HG03066 (cell line): ENCODE measurements at regions not wholly inside any gene's neighbourhood (a gene's known extent, or its start where the extent isn't known, plus 50 kb on each side); places are given as distances from the start of the nearest gene placed in this dataset.

Experiments
- ATAC-seq: cut with Tn5 transposase; IDR thresholded peaks from one replicate; pipeline ENCODE4 v1.9.1; 2021; ENCODE audit warnings: low read depth; ENCODE audit not compliant: unreplicated experiment

DNA sequence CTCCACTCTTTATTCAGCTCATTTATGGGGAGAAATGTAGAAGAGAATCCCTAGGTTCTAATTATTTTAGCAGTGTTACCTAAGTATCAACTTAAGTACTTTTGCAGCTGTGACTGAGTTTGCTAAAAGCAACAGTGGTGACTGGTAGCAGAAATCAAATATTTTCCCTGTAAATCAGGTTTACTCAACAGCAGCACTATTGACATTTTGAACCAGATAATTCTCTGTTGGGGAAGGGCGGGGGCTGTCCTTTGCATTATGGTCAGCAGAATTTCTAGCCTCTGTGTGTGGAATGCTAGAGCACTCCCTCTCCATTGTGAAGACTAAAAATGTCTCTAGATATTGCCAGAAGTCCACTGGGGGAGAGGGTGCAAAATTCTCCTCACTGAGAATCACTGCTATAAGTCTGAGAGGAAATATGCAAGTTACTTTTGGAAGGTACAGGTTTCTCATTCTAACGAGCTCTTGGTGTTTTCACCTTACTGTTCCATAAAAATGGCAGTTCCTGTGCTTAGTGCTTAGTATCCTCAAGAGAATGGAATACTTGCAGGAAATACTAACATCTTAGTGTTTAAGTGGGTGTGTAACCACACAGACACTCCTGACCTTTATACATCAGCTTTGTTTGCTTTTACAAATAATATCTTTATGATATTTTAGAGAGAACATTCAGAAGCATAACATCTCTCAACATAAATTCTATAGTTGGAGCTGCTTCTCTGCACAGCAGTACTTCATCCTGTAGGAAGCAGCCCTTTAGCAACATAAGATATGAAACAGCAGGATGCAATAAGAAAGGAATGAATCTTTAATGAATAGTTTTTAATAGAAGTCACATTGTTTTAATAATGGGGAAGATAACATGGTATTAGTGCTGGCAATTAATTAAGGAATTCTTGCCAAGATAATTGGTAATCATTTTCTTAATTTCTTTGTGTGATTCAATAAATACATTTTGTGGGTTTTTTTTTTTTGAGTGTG, 246.5 kb upstream of the GOLIM4 start:
- ATAC-seq: no peak

DNA sequence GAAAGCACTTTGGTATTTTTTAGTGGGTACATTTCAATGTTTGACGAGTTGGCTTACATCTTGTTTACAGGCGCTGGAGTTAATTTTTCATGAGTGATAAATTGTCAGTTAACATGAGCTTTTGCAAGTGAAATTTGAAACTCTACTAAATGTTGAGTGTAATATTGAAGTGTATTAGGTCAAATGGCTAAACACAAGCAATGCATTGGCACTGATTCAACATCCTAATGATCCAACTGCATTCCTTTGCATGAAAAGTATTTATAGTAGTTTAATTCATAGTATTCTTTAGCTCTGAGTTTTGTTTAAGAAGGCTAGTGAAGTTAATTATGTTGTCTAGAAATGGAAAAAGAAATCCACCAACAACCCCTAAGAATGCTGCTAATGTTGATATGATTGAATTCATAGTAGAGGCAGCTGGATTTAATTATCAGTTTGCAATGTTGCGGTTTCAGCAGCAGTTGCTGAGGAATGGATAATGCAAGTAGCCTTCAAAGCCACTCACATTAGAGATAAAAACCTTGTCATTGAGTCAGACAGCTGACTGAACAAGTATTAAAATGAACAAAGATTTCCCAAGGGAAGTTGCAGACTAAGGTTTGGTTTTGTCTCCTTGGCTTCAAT, 245.6 kb upstream of the GOLIM4 start:
- ATAC-seq: no peak

DNA sequence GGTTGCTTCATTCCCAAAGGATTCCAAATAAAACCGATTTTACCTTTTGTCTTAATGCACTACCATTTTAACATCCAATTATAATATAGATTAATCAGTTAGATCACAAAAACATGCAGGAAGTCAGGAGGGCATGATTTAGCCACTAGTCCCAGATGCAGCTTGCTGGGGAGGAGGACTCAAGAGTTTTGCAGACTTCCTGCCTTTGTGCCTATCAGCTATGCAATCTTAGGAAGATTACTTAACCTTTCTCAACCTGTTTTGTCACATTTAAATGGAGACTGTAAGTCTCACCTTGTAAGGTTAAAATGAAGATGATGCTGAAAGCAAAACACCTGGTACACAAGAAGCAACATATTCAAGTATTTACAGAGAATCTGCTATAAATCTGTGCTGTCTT, 242.4 kb upstream of the GOLIM4 start:
- no peak for ATAC-seq

DNA sequence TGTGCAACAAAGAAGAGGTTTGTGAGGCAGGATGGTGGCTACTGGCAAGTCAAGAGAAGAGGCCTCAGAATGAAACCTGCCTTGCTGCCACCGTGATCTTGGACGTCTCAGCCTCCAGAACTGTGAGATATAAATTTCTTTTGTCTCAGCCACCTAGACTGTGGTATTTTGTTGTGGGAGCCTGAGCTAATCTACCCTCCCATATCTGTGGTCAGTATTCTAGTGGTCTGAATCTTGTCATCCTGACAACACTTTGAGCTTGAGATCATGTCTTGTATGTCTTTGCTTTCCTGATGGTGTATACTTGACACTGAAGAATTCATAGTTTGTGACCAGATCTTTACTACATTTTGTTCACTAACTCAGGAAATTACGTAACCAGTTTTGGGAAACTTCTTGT, 240.6 kb upstream of the GOLIM4 start:
- no peak for ATAC-seq

DNA sequence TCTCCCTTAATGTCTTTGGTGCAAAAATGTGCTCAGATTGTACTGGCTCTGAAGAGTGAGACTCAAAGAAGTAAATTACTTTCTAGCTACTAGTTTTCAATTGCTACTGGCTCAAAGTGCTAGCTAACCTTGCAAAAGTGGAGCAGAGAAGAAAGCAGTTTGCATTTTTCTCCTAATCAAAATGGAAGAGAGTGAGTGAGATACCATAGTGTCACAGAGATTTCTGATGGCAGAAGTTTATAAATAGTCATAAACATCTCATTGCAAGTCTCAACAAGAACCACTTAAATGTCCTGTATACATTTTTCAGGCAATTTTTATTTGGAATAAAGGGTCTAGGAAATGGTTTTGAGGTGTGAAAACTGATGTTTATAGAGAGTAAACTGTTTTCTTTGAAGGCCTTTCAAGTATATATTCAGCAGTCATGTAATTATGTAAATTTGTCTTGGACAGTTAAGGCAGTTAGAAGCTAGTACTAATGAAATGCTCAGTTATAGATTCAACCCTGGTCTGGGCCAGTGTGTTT, 237.7 kb upstream of the GOLIM4 start:
- ATAC-seq: no peak

DNA sequence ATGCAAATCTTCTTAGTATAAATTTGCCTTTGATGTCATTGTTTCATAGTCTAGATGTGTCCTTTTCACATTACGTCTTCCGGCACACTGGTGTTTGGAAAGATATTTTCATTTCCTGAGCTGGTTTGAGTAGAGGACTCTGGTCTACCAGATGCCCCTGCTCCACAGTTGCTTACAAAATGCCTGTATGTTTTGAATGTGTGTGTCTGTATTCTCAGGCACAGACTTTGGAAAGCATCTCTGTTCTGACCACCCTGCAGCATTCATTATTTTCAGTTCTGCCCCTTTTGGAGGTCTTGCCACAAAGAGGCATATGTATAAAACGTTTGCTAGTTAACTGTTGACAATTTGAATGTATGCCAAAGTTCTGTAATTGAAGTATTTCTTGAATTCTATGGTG, 236.0 kb upstream of the GOLIM4 start:
- no peak for ATAC-seq

DNA sequence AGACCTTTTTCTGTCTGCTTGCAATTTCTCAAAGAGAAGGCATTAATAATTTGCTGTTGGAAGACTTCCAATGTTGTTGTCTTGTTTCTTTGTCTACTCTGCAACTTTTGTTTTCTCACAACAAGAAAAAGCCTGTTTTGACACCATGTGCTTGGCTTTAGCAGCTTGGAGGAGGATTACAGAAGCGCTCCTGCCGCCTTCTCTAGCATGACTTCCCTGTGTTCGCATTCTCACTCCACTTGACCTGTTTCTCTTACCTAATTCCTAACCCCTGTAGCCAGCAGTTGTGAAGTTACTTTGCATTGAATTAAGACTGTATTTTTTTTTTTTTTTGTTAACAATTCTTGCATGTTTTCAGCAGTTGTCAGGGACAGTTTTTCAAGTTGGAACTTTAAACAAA, 235.3 kb upstream of the GOLIM4 start:
- ATAC-seq: no peak

DNA sequence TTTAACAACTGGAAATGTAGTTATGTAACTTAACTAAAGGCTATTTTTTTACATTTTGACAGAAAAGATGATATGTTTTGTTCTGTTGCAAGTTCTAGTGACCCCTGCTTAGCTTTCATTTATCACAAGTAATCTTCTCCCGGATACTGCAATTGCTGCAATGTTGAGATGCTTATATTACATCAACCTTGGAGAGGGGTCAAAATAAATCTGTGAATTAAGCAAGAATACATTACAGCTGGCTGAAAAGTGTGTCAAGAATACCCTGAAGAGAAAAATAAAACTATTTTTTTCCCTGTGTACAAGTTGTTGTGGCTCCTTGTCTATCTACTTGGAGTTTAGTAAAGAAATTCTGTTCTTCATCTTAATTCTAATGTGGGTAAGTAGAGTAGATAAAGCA, 232.1 kb upstream of the GOLIM4 start:
- ATAC-seq: no peak

DNA sequence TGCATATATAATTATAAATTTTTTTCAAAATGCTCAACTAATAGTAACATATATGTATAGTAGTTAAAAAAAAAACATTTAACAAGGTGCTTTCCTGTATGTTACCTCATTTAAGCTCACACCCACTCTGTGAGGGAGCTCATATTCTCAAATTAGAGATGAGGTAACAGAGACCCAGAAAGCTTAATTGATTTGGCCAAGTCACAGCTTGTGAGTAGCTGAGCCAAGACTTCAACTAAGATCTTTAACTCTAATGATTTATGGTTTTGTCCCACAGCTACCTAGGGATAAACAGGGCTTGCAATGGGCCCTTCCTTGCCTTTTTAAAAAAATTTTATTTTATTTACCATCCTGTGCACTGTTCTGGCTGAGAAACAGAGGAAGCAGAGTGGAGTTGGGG, 230.0 kb upstream of the GOLIM4 start:
- no peak for ATAC-seq

DNA sequence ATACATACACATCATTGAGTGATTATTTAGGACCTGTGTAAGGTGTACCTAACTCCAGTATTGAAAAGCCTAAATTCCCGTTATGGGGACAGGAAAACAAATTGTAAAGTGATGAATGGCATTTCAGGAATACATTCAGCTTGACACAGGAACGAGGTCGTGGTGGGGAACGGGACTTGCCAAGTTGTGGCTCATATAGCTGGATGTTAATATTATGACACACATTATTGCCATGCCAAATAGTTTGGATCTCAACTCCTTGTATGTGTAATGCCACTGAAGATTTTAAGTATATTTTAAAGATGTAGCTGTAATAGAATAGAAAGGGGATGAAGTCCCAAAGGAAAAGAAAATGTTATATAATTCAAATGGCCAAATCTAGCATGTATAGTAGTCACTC, 227.2 kb upstream of the GOLIM4 start:
- no peak for ATAC-seq

DNA sequence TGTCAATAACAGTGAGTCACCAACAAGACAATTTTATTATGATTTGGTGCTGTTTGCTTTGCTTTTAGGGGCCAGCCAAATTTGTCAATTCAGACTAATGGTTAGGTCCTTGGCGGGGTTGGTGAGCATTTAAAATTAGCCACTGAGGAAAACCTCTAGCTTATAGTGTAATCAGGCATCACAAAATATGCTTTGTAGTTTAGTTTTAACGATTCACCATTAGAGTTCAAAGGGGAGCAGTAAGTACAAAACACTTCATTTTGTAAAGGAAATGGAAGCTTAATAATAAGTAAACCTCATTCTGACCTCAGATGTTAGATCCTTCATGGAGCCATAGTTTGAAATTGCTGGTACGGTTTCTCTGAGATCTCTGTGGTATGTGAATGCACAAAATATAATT, 218.4 kb upstream of the GOLIM4 start:
- ATAC-seq: no peak

DNA sequence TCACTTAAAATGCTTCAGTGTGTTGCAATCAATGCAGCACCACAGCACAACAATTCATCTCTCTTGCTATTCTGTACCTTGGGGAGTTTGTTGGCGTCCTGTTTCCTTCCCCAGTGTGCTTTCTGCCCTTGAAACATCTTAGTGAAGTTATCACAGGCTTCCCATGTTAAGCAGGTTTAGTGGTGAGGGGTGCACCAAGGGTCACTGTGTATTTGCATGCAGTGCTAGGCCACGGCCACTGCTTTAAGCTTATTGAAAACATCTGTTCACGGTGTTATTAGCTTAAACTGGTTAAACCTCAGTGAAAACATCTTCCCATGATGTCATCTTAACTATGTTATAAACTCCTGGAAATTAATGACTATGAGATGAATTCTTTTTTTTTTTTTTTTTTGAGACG, 217.3 kb upstream of the GOLIM4 start:
- no peak for ATAC-seq

DNA sequence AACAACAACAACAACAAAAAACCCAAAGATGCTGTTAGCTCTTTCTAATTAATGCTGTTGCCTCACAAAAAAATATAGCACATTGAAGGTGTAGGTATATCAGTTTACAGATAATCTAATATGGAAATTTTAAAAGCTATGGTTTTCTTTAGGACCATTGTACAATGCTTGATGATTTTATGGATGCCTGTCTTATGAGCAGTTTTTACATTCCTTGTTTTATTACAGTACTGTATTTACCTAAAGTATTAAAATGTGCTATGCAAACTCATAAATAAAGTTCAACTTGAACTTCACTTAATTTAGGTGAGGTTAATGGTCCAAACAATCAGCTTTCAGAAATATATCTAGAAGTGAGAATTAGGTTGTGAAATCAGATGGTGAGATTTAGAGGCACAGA, 212.2 kb upstream of the GOLIM4 start:
- no peak for ATAC-seq

DNA sequence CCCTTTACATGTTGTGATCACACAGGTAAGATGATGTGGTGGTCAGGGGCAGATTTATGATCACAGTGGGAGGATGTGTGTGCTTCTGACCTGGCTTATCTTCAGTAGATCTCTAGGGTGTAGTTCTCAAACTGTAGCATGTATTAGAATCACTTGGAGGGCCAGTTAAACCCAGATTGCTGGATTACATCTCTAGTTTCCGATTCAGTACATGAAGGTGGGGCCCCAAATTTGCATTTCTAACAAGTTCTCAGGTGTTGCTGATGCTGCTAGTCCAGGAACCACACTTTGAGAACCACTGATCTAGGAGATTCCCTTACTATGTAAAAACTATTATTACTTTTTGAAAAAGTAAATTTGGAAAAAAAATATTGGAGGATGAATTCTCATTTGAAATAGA, 199.3 kb upstream of the GOLIM4 start:
- no peak for ATAC-seq

DNA sequence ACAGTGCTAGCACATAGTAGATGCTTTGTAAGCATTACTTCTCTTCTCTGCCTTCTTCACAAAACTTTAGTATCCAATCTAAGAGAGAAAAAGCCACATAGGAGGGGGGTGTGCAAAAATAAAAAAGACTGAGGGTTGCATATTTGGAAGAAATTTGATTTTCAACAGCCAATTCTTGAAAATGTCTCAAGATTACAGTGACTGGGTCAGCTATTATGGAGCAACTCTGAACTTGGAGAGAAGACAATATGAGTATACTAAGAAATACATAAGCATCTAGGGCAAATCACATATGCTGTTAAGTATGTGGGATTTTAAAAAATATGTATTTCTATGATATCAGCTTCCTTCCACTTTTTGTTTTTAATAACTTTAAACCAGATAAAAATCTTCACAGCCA, 196.6 kb upstream of the GOLIM4 start:
- no peak for ATAC-seq

DNA sequence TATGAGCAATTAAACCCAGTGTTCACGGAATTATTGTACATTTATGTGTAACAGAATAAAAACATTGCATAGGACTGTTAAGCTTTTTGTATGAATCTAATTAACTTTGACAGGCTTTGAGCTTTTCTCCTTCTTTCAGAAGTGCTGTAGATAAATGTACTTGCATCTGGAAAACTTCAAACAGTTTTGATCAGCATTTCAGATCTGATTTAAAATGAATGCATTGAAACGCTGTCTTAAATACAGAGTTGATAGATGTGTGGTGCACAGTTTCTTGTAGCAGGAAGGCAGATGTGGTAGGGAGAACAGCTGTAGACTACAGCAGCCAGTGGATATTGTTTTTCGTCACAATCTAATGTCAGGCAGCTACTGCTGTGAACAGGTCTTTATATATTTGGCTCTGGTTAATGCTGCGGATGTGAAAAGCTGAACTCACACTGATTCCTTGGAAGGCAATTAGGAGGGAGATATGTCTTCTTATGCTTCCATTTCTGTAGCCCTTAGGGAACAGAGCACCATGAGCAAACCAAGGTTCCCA, 193.8 kb upstream of the GOLIM4 start:
- no peak for ATAC-seq

DNA sequence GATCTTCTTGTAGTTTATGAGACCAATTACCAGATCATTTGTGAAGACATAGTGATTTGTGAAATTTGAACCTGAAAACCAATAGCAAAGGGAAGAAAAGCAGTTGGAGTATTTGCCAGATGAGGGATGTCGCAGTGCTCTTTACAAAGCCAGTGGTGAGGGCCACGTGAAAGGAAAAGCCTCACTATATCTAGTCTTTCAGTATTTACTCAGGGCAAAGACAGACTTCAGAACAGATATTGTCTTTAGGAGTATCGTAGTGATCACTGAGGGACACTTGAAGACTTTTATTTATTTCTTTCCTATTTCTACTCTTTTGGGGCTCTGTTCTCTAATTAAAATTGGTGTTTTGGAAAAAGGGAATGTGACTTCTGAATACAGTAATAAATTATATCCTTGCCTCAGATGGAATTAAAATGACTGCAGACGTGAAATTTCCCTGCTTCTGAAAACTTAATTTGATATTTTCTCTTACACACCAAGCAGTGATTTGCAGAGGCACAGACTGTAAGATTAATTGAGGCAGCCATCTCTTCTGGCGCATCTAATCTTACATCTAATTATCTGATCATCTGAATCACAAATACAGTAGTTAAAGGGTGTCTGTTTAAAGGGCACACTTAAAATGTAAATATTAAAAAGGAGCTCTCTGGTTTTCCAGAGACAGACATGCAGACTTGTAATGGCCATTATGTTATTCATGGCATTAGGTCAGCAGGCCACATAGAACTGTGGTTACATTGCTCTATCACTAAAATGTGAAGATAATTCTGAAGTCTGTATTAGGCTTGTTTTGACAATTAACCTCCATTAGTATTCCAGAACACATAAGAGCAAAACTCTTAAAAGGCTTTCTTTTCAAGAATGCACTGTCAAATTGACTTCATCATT, 193.0 kb upstream of the GOLIM4 start:
- no peak for ATAC-seq

DNA sequence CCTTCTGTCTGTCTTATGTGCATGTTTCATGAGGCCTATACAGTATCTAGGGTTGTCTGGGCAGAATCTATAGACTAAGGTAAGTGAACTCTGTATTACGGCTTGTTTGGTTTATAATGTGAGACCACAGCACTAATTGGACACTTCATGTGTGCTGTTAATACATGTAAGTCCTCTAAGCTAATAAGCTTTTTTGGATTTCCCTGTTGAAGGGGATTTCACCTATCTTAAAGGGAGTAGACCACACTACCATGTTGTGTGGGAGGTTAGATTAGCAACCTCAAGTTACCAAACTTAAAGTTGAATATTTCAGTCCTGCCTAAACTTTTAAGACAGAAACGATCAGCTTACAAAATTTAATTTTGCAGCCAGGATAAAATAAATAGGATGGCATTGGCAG, 189.8 kb upstream of the GOLIM4 start:
- ATAC-seq: no peak

DNA sequence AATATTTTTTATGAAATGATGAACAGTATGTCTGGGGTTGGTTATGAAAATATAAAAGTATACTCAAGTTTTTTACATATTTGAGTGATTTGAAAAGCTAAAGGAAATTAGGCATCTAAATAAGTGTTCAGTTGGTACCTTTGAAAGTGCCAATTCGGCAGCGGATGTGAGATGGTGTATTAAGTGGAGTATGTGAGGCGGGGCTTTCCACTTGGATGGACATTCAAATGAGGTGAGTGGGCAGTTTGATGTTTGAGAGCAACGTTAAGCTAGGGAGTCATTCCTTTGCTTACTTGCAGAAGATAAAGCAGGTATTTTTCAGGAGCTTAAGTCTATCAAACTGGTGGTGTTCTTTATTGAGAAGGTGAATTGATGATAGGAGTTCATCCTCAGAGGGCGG, 189.0 kb upstream of the GOLIM4 start:
- ATAC-seq: no peak

DNA sequence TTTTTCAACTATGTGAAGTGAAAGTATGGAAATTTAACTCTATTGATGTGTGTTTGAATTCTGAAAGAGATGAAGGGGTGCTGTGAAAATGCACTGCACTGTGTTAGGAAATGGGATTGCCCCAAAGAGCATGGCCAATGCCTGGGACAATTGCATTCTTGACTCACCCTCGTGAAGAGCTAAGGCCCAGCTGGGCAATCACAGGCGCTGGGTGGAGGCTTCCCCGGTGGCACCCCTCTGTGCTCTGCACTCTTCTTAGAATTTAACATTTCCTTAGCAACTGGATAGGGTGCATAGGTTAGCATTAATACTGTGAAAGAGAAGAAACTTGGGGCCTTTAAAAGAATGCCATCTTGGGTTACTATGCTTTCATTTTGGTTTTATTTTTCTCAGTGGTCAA, 179.9 kb upstream of the GOLIM4 start:
- no peak for ATAC-seq

DNA sequence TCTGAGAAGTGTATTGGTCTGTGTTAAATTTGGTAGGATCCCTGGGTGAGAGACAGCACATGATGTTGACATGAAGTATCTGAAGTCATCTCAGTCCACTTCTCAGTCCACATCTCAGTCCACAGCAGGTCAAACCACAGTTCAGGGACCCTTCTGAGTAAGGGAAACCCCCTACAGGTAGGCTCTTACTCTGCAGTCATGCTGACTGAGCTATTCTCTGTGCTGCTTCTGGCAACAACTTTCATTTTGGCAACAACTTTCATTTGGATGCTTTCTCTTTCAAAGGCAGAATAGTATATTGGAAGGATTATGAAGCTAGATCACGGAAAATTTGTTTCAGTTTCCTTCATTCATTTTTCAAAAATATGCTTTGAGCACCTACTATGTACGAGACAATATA, 178.2 kb upstream of the GOLIM4 start:
- no peak for ATAC-seq
